ENCODE measurements at regions not wholly inside any gene's neighbourhood (a gene's known extent, or its start where the extent isn't known, plus 50 kb on each side); places are given as distances from the start of the nearest gene placed in this dataset.

DNA sequence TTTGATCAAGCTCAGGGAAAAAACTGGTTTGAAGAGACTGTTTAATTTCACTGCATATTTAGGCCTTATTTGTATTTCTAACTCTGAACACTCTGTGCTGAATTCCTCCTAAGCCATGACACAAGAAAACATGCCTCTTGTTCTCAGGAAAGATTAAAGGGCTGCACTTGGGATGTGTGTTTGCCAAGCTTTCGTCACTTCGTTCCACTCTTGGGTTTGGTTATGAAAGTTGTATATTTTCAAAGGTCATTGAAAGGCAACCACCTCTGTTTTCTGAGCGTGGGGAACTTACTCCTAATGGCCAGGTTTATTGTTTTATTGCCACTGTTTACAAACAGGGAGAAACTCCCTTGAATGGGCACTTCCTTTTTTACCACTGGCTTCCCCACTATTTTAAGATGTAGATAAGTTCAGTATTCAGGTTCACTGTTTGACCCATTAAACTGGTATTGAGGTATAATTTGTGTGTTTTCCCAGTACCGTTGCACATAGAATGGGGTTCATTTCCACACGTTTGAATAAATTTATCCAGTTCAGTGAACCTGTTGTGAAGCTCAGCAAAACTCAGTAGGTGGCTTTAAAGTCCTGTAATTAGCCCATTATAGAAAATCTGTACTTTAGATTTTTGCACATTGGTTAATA lies 65.3 kb downstream of the NKX2-1 start:
- H3K79me2 ChIP-seq (ENCODE audit: insufficient read depth, low read length), result no peaks in the 10 kb centered on the region
- CTCF ChIA-PET (ENCODE audit: low intra/inter-chr PET ratio, low total read pairs), result no interaction called here
- DNase-seq (ENCODE audit: low spot score) (peak; percentile 79), FAIRE-seq (peak; percentile 52), ATAC-seq (peak; percentile 83)
- H3K4me1 ChIP-seq (ENCODE audit: insufficient read depth, low read length), result peaks cover 15% of the 10 kb centered on the region
- H3K4me2 ChIP-seq (ENCODE audit: low read depth, low read length), result 0 out of 2 replicates have a peak overlapping the region, but pooled peaks have one; percentile 0
- POLR2A ChIA-PET, result no interaction called here
- H2AFZ ChIP-seq (ENCODE audit: low read length), result no peak overlapping the region
- H4K20me1 ChIP-seq (ENCODE audit: insufficient read depth, low read length), result no peaks in the 10 kb centered on the region
- no peak overlapping the region for H3K4me3 ChIP-seq (replicated peaks in 1 of 3; ENCODE audit: insufficient read depth in 1 of 3, low read depth in 2 of 3, low read length in 3 of 3)
- intact Hi-C loops (cut with micrococcal nuclease; ENCODE audit: unreplicated experiment), result no loop called here
- no TSS peak for BruUV-seq (replicated peaks)
- no peaks in the 10 kb centered on the region for H3K27me3 ChIP-seq (ENCODE audit: control insufficient read depth in 1 of 2, insufficient read depth in 2 of 2, low read length in 2 of 2)
- 11% methylated on average over 5 of the region's 5 CpGs for WGBS (ENCODE audit: low lambda C conversion rate)
- no peaks in the 10 kb centered on the region for H3K9me3 ChIP-seq (ENCODE audit: low read length)
- H3K36me3 ChIP-seq (replicated peaks in 1 of 2; ENCODE audit: control insufficient read depth in 1 of 2, insufficient read depth in 2 of 2, low read length in 2 of 2), result no peaks in the 10 kb centered on the region
- in situ Hi-C loops (cut with HindIII; ENCODE audit: extremely low pct_ligation_motif_present, low pct_unique_long_range_greater_than_20kb), result no loop called here
- no peak overlapping the region for H3K27ac ChIP-seq (ENCODE audit: extremely low read length, insufficient read depth, low read length)
- H3K9ac ChIP-seq (ENCODE audit: insufficient read depth, low read depth, low read length), result no peak overlapping the region
- TF ChIP-seq STAG1 (CRISPR knock-in tag; IDR thresholded peaks at IDR 0.05) (no peak), RBM22 (optimal IDR thresholded peaks at IDR 0.05; ENCODE audit: low read length) (no peak), ZNF577 (CRISPR knock-in tag; IDR thresholded peaks at IDR 0.05; ENCODE audit: borderline replicate concordance, low read depth) (no peak), ZNF792 (CRISPR knock-in tag; IDR thresholded peaks at IDR 0.05) (no peak), ZMAT3 (CRISPR knock-in tag; conservative IDR thresholded peaks at IDR 0.05) (no peak), ZNF614 (CRISPR knock-in tag; IDR thresholded peaks at IDR 0.05; ENCODE audit: borderline replicate concordance) (no peak), ZNF782 (CRISPR knock-in tag; IDR thresholded peaks at IDR 0.05; ENCODE audit: borderline replicate concordance) (no peak), RAD21 (CRISPR knock-in tag; IDR thresholded peaks at IDR 0.05) (no peak), ZNF780A (CRISPR knock-in tag; IDR thresholded peaks at IDR 0.05) (no peak), ZNF33B (CRISPR knock-in tag; IDR thresholded peaks at IDR 0.05) (no peak), HNRNPUL1 (IDR thresholded peaks at IDR 0.05; ENCODE audit: low read depth, low read length) (no peak), TCF7L2 (IDR thresholded peaks at IDR 0.05; ENCODE audit: low read depth, low read length) (no peak), NFATC3 (CRISPR knock-in tag; IDR thresholded peaks at IDR 0.05) (no peak), ZFP37 (CRISPR knock-in tag; IDR thresholded peaks at IDR 0.05; ENCODE audit: borderline replicate concordance) (no peak), GATAD2A (CRISPR knock-in tag; IDR thresholded peaks at IDR 0.05) (peak; percentile 51; the same call in 1 of the 2 replicates), ZNF10 (CRISPR knock-in tag; IDR thresholded peaks at IDR 0.05; ENCODE audit: borderline replicate concordance, low read depth) (no peak), CEBPB (IDR thresholded peaks at IDR 0.05; ENCODE audit: borderline replicate concordance, low read depth, low read length) (peak; percentile 40; the same call in 1 of the 2 replicates), SSRP1 (CRISPR knock-in tag; IDR thresholded peaks at IDR 0.05) (no peak), ZNF329 (CRISPR knock-in tag; IDR thresholded peaks at IDR 0.05; ENCODE audit: low read depth) (no peak), KDM6A (CRISPR knock-in tag; IDR thresholded peaks at IDR 0.05; ENCODE audit: low read depth) (no peak), SATB2 (CRISPR knock-in tag; IDR thresholded peaks at IDR 0.05) (no peak), TBL1XR1 (IDR thresholded peaks at IDR 0.05; ENCODE audit: borderline replicate concordance, low read length, partially characterized antibody) (no peak), ISL2 (CRISPR knock-in tag; IDR thresholded peaks at IDR 0.05) (peak; percentile 51; the same call in 1 of the 2 replicates)
- TF ChIP-seq, protein P1, sequence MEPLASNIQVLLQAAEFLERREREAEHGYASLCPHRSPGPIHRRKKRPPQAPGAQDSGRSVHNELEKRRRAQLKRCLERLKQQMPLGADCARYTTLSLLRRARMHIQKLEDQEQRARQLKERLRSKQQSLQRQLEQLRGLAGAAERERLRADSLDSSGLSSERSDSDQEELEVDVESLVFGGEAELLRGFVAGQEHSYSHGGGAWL (CRISPR knock-in tag; IDR thresholded peaks at IDR 0.05), result no peak
- TF ChIP-seq, protein P2, sequence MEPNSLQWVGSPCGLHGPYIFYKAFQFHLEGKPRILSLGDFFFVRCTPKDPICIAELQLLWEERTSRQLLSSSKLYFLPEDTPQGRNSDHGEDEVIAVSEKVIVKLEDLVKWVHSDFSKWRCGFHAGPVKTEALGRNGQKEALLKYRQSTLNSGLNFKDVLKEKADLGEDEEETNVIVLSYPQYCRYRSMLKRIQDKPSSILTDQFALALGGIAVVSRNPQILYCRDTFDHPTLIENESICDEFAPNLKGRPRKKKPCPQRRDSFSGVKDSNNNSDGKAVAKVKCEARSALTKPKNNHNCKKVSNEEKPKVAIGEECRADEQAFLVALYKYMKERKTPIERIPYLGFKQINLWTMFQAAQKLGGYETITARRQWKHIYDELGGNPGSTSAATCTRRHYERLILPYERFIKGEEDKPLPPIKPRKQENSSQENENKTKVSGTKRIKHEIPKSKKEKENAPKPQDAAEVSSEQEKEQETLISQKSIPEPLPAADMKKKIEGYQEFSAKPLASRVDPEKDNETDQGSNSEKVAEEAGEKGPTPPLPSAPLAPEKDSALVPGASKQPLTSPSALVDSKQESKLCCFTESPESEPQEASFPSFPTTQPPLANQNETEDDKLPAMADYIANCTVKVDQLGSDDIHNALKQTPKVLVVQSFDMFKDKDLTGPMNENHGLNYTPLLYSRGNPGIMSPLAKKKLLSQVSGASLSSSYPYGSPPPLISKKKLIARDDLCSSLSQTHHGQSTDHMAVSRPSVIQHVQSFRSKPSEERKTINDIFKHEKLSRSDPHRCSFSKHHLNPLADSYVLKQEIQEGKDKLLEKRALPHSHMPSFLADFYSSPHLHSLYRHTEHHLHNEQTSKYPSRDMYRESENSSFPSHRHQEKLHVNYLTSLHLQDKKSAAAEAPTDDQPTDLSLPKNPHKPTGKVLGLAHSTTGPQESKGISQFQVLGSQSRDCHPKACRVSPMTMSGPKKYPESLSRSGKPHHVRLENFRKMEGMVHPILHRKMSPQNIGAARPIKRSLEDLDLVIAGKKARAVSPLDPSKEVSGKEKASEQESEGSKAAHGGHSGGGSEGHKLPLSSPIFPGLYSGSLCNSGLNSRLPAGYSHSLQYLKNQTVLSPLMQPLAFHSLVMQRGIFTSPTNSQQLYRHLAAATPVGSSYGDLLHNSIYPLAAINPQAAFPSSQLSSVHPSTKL (CRISPR knock-in tag; IDR thresholded peaks at IDR 0.05), result 0 out of 2 replicates have a peak, but pooled peaks have one; percentile 30

All from HepG2 (cell line).